SKM-1 (cell line): ENCODE measurements at regions not wholly inside any gene's neighbourhood (a gene's known extent, or its start where the extent isn't known, plus 50 kb on each side); places are given as distances from the start of the nearest gene placed in this dataset.

Experiments used
- DNase-seq: peaks from one replicate; lab custom pipeline; 2025; ENCODE audit not compliant: unreplicated experiment; lab: John Stamatoyannopoulos, UW

- DNase-seq = no peak
Measured at GRCh38 chrX:134718105-134718965, 60.1 kb upstream of the PLAC1 start.

- DNase-seq = no peak
Measured at GRCh38 chrX:134717698-134718097, 59.4 kb upstream of the PLAC1 start.

- no peak for DNase-seq
Measured at GRCh38 chrX:134716620-134717012, 58.3 kb upstream of the PLAC1 start.

GRCh38 chrX:134715930-134716619 is 57.8 kb upstream of the PLAC1 start:
- no peak for DNase-seq

- DNase-seq = no peak
Measured at GRCh38 chrX:134714633-134715110, 56.4 kb upstream of the PLAC1 start.

- no peak for DNase-seq
Measured at GRCh38 chrX:134713618-134714107, 55.4 kb upstream of the PLAC1 start.

- no peak for DNase-seq
Measured at GRCh38 chrX:134712272-134712671, 54.0 kb upstream of the PLAC1 start.

GRCh38 chrX:134711135-134711921 is 53.1 kb upstream of the PLAC1 start:
- no peak for DNase-seq
